Small intestine (tissue), 7 donors: ENCODE measurements at regions not wholly inside any gene's neighbourhood (a gene's known extent, or its start where the extent isn't known, plus 50 kb on each side); places are given as distances from the start of the nearest gene placed in this dataset.
"Not testable (repeated sequence)": the region's sequence is repeated elsewhere in the genome, so short reads cannot be mapped to it uniquely, and the experiment has no call there.

ENCODE experiments used
- DNase-seq, 2 donors: peaks; one replicate each; pipeline versions ENCODE4 v3.0.0 to v3.0.0-alpha.2; 2013
- FAIRE-seq: peaks from 2 replicates; lab custom pipeline; 2012; peaks lifted over from hg19 to GRCh38; lab: Jason Lieb, UNC
- H3K27ac ChIP-seq, 3 donors: one replicate each; pipeline ENCODE4 v1.5.1; 2013; ENCODE audit warnings: low read length in 2 of 3, mild to moderate bottlenecking in 2 of 3, control low read depth in 1 of 3, inconsistent platforms in 1 of 3, low read depth in 1 of 3, moderate library complexity in 1 of 3
- H3K27me3 ChIP-seq, 3 donors: one replicate each; pipeline ENCODE4 v1.6.1; 2013; ENCODE audit warnings: low read length in 3 of 3, inconsistent platforms in 1 of 3; ENCODE audit not compliant: control insufficient read depth in 3 of 3, insufficient read depth in 3 of 3
- H3K36me3 ChIP-seq, 3 donors: one replicate each; pipeline ENCODE4 v1.6.1; 2013; ENCODE audit warnings: low read length in 3 of 3, inconsistent platforms in 1 of 3, low read depth in 1 of 3, mild to moderate bottlenecking in 1 of 3, moderate library complexity in 1 of 3; ENCODE audit not compliant: control insufficient read depth in 3 of 3, insufficient read depth in 2 of 3
- H3K4me1 ChIP-seq, 3 donors: one replicate each; pipeline ENCODE4 v1.6.1; 2013; ENCODE audit warnings: low read length in 2 of 3, inconsistent platforms in 1 of 3, low read depth in 1 of 3, mild to moderate bottlenecking in 1 of 3, moderate library complexity in 1 of 3; ENCODE audit not compliant: control insufficient read depth in 3 of 3, insufficient read depth in 2 of 3
- H3K4me3 ChIP-seq, 3 donors: one replicate each; pipeline ENCODE4 v1.5.1; 2013; ENCODE audit warnings: low read length in 3 of 3, control low read depth in 1 of 3, inconsistent platforms in 1 of 3, low read depth in 1 of 3, mild to moderate bottlenecking in 1 of 3, moderate library complexity in 1 of 3
- H3K9me3 ChIP-seq, 2 donors: one replicate each; pipeline ENCODE4 v1.6.1; 2013; ENCODE audit warnings: low read depth in 1 of 2, low read length in 1 of 2; ENCODE audit not compliant: control insufficient read depth in 2 of 2, insufficient read depth in 1 of 2
- WGBS, 3 donors: extraction: QIAGEN DNeasy Blood & Tissue Kit; methylation state at CpG; one replicate each; pipeline ENCODE4 v1.1.7; 2013; 5-methylcytosine and 5-hydroxymethylcytosine counted together
- donor health status: healthy with polysubstance abuse.
- donor health status: control.
- donor health status: control.
- donor health status: Bipolar disorder and iron deficiency.
- donor health status: healthy.

DNA sequence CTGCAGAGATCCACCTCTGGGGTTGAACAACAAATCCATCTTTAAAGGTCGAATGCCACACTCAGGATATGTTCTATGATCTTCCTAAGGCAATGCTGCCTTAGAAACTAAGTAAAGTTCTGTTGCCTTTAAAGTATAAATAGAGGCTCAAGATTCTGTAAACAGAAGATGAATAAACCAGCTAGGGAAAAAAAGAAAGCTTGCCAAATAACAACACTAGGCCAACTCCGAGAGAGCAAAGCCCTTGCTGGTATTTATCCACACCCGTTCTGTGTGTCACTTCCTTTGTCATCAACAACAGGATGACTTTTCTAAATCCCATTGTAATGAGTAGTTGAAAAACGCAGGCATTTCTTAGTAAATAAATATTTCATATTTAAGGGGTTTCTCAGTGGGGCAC lies 330.0 kb upstream of the GLI3 start:
- FAIRE-seq = no peak
- H3K4me1 ChIP-seq = no peaks in the 10 kb centered on the region

GRCh38 chr7:42561797-42562196 lies 324.8 kb upstream of the GLI3 start:
- Histone ChIP-seq H3K27ac (no peak overlapping the region), H3K4me3 (no peak overlapping the region), H3K4me1 (no peaks in the 10 kb centered on the region), H3K9me3 (peaks cover 0 to 14% of the 10 kb centered on the region in 2 donors), H3K27me3 (no peaks in the 10 kb centered on the region), H3K36me3 (no peaks in the 10 kb centered on the region)
- FAIRE-seq = no peak
- 91 to 100% (median 91%) methylated on average over 1 of the region's 1 CpG for WGBS, 3 donors
- no peak for DNase-seq

More for the DNA sequence above, 330.0 kb upstream of the GLI3 start:
- Histone ChIP-seq H3K27me3 (no peaks in the 10 kb centered on the region), H3K27ac (peak overlapping the region in 1 of 3 donors; percentile 70), H3K4me3 (no peak overlapping the region), H3K9me3 (peaks cover 0 to under 1% of the 10 kb centered on the region in 2 donors), H3K36me3 (no peaks in the 10 kb centered on the region)
- 29 to 40% (median 34%) methylated on average over 4 of the region's 4 CpGs for WGBS, 3 donors
- no peak for DNase-seq

GRCh38 chr7:42560866-42561265 lies 323.9 kb upstream of the GLI3 start:
- Histone ChIP-seq H3K4me1 (no peaks in the 10 kb centered on the region), H3K27ac (no peak overlapping the region), H3K36me3 (no peaks in the 10 kb centered on the region), H3K27me3 (no peaks in the 10 kb centered on the region), H3K4me3 (no peak overlapping the region), H3K9me3 (peaks cover 0 to 14% of the 10 kb centered on the region in 2 donors)
- DNase-seq = no peak
- no peak for FAIRE-seq
- WGBS, 3 donors = 81 to 85% (median 85%) methylated on average over 2 of the region's 2 CpGs

DNA sequence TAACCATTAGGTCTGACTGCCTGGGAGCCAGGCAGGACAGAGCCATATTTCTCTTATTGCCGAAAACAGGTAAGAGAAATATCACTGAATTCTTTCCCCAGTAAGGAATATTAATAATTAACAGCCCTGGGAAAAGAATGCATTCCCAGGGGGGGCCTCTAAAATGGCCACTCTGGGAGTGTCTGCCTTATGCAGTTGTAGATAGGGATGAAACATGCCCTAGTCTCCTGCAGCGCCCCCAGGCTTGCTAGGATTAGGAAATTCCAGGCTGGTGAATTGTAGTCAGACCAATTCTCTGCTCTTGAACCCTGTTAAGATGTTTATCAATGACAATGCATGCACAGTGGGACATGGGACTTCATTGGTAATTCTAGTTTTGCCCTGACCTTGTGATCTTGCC lies 317.9 kb upstream of the GLI3 start:
- FAIRE-seq, DNase-seq: not testable (repeated sequence)
- 67 to 89% (median 75%) methylated on average over 2 of the region's 2 CpGs for WGBS, 3 donors

GRCh38 chr7:42552227-42552626 lies 315.2 kb upstream of the GLI3 start:
- no peak overlapping the region for H3K4me3 ChIP-seq
- FAIRE-seq (no peak), DNase-seq (no peak)
- H3K27ac ChIP-seq = no peak overlapping the region
- no peaks in the 10 kb centered on the region for H3K36me3 ChIP-seq
- no peaks in the 10 kb centered on the region for H3K27me3 ChIP-seq
- H3K4me1 ChIP-seq = no peaks in the 10 kb centered on the region
- H3K9me3 ChIP-seq = peaks cover 0 to 10% of the 10 kb centered on the region in 2 donors

More for the DNA sequence above, 317.9 kb upstream of the GLI3 start:
- not testable (repeated sequence) for H3K36me3 ChIP-seq, H3K27ac ChIP-seq, H3K27me3 ChIP-seq, H3K9me3 ChIP-seq, H3K4me1 ChIP-seq, H3K4me3 ChIP-seq

DNA sequence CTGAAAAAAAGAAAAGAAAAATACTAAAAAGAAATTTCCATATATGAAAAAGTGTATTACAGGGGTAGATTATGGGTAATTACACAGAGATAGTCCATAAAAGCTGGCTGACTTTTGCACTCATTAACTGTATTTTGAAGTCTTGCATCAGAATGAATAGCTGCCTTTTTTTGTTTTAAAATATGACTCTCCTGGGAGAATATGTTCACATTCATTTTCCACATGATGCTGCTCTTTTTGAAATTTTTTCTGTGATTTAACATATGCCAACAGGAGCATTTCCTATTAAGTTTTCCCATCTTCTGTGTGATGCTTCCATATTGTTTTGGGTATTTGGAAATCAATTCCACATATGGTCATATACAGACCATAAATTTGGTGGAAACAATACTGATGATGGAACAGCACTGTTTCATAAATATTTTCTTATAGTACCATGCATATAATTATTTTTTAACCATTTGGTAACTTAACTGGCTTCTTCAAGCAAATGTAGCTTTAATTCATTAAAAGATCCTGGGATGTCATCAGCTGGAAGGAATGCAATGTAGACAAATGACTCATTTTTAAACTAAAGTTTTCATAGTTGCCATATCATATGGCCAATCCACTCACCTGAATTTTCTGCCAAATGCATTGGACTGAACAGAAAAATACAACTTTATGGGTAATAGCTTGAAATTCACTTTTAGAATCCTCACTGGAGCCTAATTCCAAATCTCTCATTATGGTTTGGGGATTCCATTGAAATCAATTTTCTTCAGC lies 313.9 kb upstream of the GLI3 start:
- no peak for FAIRE-seq
- H3K27ac ChIP-seq = no peak overlapping the region
- H3K9me3 ChIP-seq = peaks cover 0 to 10% of the 10 kb centered on the region in 2 donors
- no peak overlapping the region for H3K4me3 ChIP-seq
- DNase-seq = no peak
- H3K36me3 ChIP-seq = no peaks in the 10 kb centered on the region
- H3K4me1 ChIP-seq = no peaks in the 10 kb centered on the region
- H3K27me3 ChIP-seq = no peaks in the 10 kb centered on the region

DNA sequence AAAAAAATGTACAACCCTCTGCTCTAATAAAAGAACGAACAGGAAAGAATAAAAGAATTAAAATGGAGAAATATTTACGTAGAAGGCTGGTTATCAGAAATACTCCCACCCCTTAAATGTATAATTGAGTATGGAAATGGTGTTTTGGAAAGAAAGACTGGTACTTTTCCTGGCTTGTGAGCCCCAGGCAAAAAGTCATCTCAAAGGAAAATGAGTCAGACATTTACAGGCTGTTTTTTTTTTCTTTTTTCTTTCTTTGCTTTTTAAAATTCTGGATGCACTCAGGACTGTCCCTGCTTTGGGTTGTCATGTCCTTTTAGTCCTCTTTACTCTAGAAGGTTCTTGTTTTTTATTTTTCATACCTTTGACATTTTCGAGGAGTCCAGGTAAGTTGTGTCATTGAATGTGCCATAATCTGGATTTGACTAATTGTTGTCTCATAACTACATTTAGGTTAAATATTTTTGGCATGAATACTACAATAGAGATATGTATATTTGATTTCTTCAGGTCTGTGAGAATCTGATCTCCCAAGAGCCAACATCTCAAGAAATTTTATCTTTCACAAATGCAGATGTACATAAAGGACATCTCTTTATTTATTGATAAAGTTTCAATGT lies 313.0 kb upstream of the GLI3 start:
- WGBS, 3 donors = 52 to 58% (median 55%) methylated on average over 3 of the region's 3 CpGs
- DNase-seq (no peak), FAIRE-seq (no peak)
- Histone ChIP-seq H3K4me1 (no peaks in the 10 kb centered on the region), H3K36me3 (no peaks in the 10 kb centered on the region), H3K9me3 (peaks cover 0 to 10% of the 10 kb centered on the region in 2 donors), H3K4me3 (no peak overlapping the region), H3K27ac (no peak overlapping the region), H3K27me3 (no peaks in the 10 kb centered on the region)

- Histone ChIP-seq H3K27ac (no peak overlapping the region), H3K4me1 (no peaks in the 10 kb centered on the region), H3K36me3 (no peaks in the 10 kb centered on the region), H3K4me3 (no peak overlapping the region), H3K27me3 (no peaks in the 10 kb centered on the region), H3K9me3 (peaks cover 0 to 7% of the 10 kb centered on the region in 2 donors)
- FAIRE-seq = no peak
- no peak for DNase-seq
- WGBS, 3 donors = 76 to 87% (median 80%) methylated on average over 6 of the region's 6 CpGs
These were observed 312.0 kb upstream of the GLI3 start for GRCh38 chr7:42548816-42549611.
